Aorta (tissue), 5 donors: ENCODE measurements at regions not wholly inside any gene's neighbourhood (a gene's known extent, or its start where the extent isn't known, plus 50 kb on each side); places are given as distances from the start of the nearest gene placed in this dataset.
A peak's percentile ranks its signal among the peaks of the same experiment; 100 is the strongest.

Experiments
- ATAC-seq: fragments of 200-7000 bp; cut with Tn5 transposase; one replicate; pipeline ENCODE4 v1.9.1; 2022; ENCODE audit warnings: moderate library complexity; ENCODE audit not compliant: low FRiP score
- DNase-seq, 2 donors: peaks; one replicate each; pipeline ENCODE4 v3.0.0-alpha.2; 2020
- H3K27ac ChIP-seq, 2 donors: one replicate each; pipeline ENCODE4 v1.5.1; 2013; ENCODE audit warnings: low read length in 2 of 2, mild to moderate bottlenecking in 2 of 2, moderate library complexity in 2 of 2, control low read depth in 1 of 2, inconsistent platforms in 1 of 2, low read depth in 1 of 2
- H3K27me3 ChIP-seq, 2 donors: one replicate each; pipeline ENCODE4 v1.6.1; 2013; ENCODE audit warnings: control low read depth in 1 of 2, low read length in 1 of 2, mild to moderate bottlenecking in 1 of 2, moderate library complexity in 1 of 2; ENCODE audit not compliant: insufficient read depth in 2 of 2, control insufficient read depth in 1 of 2
- H3K36me3 ChIP-seq, 2 donors: one replicate each; pipeline ENCODE4 v1.6.1; 2013; ENCODE audit warnings: control low read depth in 1 of 2, low read length in 1 of 2, mild to moderate bottlenecking in 1 of 2; ENCODE audit not compliant: insufficient read depth in 2 of 2, control insufficient read depth in 1 of 2
- H3K4me1 ChIP-seq, 2 donors: one replicate each; pipeline ENCODE4 v1.6.1; 2013; ENCODE audit warnings: low read length in 2 of 2, control low read depth in 1 of 2, mild to moderate bottlenecking in 1 of 2, moderate library complexity in 1 of 2; ENCODE audit not compliant: insufficient read depth in 2 of 2, control insufficient read depth in 1 of 2
- H3K4me3 ChIP-seq, 2 donors: one replicate each; pipeline ENCODE4 v1.5.1; 2013; ENCODE audit warnings: low read length in 2 of 2, control low read depth in 1 of 2, mild to moderate bottlenecking in 1 of 2
- H3K9me3 ChIP-seq: one replicate; pipeline ENCODE4 v1.6.1; 2013; ENCODE audit warnings: mild to moderate bottlenecking, low read length; ENCODE audit not compliant: control insufficient read depth
- WGBS, 2 donors: extraction: QIAGEN DNeasy Blood & Tissue Kit; methylation state at CpG; one replicate each; pipeline ENCODE4 v1.1.7; 2013; 5-methylcytosine and 5-hydroxymethylcytosine counted together
- intact Hi-C, 2 donors: fragments of 100-400 bp; cut with DNase I; formaldehyde crosslinking; loops; one replicate each; pipeline versions ENCODE4 v1.14.2 to v1.15.0; 2022
- donor health status: healthy with polysubstance abuse.
- donor health status: Bipolar disorder and iron deficiency.
- donor health status: DM: no; HTN: no; CAD: no.
- donor health status: DM: no; HTN: no; CAD: no.
- donor health status: DM: yes; HTN: yes; CAD: no.

DNA sequence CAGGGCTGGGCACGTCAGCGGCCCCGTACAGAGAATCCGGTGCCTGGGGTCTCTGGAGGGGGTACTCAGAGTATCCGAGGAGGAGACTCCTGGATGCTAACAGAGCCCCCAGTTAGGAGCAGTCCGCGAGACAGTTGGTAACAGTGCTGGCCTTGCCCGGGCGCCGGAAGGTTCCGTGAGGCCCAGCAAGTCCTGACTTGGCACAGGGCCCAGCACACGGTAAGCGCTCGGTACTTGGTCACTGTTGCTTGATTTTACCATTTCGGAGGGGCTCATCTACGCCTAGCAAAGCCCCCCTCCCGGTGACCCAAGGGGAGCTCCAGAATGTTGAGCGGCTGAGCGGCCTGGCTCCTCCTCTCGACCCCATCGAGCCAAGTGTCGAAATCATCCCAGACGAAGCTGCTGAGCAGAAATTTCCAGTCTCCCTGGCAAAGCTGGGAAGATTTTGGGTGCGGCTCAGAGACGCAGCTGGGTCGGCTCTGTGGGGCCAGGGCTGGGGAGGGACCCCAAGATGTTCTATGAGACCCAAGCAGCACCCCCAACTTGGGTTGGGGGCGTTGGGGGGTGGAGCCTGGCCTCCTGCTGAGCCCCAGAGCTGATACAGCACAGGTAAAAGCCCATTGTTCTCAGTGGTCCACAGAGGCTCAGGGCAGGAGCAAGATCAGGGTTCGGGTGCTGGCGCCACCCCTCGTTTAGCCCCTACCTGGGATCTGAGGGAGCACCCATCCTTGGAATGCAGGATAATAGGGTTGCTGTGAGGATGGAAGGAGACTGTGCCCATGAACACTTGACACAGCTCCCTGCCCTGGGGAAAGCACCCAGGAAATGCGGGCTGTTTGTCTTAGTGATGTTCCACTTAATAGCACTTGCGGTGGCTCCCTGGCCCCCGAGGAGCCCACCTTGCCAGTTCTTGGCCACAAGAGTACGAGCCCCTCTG lies 137.2 kb downstream of the C9orf50 start:
- Histone ChIP-seq H3K4me3 (peak overlapping the region in 1 of 2 donors; percentile 15), H3K4me1 (no peaks in the 10 kb centered on the region), H3K27ac (peak overlapping the region; percentile 99), H3K36me3 (no peaks in the 10 kb centered on the region), H3K27me3 (no peaks in the 10 kb centered on the region), H3K9me3 (no peaks in the 10 kb centered on the region)
- peak; percentile 93 to 96 for DNase-seq
- peak; percentile 73 for ATAC-seq
- 3 to 4% methylated on average over 34 of the region's 34 CpGs for WGBS, 2 donors
- intact Hi-C loops: loop anchor here (1.0 to 5.0 kb wide), 5 partner anchors 70 to 345 kb away; no protein-coding TSS in a partner anchor

DNA sequence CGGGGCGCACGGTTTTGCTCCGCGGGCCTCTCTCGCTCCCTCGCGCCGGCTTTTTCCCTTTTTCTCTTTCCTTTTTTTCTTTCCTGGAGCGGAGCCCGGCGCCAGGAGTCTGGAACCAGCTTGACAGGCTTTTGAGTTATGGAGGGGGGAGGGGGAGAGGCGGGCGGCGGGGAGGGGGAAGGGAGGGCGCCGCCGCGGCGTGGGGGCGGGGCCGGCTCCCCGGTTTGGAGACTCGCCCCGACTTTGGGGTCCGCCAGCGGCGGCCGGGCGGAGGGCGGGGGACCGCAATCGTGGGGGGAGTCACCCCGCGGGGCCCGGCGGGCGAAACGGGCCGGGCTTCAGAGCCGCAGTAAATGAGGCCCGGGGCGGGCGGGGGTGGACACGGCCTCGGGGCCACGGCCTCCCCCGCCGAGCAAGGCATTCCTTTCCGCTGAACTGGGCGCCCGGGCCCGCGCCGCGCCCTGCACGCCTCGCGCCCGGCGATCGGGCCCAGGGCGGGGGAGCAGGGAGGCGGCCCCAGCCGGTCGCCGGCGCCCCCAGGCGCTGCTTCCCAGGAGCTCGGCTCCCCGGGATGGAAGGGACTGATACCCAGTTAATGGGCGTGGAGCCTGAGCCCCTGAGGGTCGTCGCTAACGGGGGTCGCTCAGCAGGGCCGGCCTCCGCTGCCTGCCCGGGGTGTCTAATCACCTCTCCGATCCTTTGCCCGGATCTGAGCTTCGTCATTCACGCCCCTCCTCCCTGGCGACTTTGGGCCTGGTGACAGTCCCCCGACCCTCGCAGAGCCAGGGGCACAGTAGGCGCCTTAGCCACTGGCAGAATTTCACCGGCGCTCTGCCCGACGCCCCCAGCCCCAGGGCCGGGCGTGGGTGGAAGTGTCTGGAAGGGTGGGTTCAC lies 138.1 kb downstream of the C9orf50 start:
- no peaks in the 10 kb centered on the region for H3K4me1 ChIP-seq
- DNase-seq (peak; percentile 93 to 94), ATAC-seq (peak; percentile 82)
- WGBS, 2 donors: 0 to 1% methylated on average over 49 to 93 of the region's 93 CpGs
- no peaks in the 10 kb centered on the region for H3K9me3 ChIP-seq
- no peaks in the 10 kb centered on the region for H3K36me3 ChIP-seq
- H3K27me3 ChIP-seq: no peaks in the 10 kb centered on the region
- intact Hi-C loops: loop anchor here (1.0 to 5.0 kb wide), 6 partner anchors 22 to 344 kb away; no protein-coding TSS in a partner anchor
- peak overlapping the region; percentile 99 for H3K27ac ChIP-seq
- H3K4me3 ChIP-seq: peak overlapping the region; percentile 15 to 30

DNA sequence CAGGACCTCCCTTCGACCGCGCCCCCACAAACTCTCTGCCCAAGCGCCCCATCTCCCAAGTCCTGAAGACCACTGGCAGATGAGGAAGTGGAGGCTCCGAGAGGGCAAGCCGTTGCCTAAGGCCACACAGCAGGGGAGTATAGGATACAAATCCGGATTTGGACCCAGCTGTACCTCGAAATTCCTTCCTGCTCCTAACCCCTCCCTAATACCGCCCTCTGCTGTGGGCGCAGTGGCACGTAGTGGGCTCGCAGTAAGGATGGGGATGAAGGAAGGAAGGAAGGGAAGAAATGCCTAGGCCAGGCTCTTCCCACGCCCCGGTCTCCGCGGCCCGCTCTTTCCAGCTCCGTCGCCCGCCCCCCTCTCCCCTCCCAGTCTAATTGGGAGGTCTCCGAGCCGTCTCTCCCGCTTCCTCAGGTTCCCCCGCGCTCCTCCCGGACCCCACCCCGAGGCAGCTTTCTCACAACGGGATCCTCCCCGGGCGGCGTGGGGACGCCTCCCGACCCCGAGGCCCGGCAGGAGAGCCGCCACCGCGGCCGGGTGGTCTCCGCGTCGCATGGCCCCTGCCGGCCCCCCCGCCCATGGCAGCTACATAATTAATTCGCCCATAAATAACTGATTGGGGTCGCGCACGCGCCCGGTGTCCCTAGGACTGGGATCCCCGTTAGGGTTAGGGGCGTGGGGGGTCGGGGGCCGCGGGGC lies 138.9 kb downstream of the C9orf50 start:
- Histone ChIP-seq H3K36me3 (no peaks in the 10 kb centered on the region), H3K4me3 (peak overlapping the region in 1 of 2 donors; percentile 30), H3K27ac (peak overlapping the region; percentile 92 to 99), H3K4me1 (no peaks in the 10 kb centered on the region), H3K27me3 (no peaks in the 10 kb centered on the region), H3K9me3 (no peaks in the 10 kb centered on the region)
- ATAC-seq (no peak), DNase-seq (peak; percentile 80 to 83)
- intact Hi-C loops: loop anchor here (1.0 to 5.0 kb wide), 4 partner anchors 22 to 343 kb away; no protein-coding TSS in a partner anchor
- WGBS, 2 donors: 10 to 12% methylated on average over 41 to 55 of the region's 55 CpGs

DNA sequence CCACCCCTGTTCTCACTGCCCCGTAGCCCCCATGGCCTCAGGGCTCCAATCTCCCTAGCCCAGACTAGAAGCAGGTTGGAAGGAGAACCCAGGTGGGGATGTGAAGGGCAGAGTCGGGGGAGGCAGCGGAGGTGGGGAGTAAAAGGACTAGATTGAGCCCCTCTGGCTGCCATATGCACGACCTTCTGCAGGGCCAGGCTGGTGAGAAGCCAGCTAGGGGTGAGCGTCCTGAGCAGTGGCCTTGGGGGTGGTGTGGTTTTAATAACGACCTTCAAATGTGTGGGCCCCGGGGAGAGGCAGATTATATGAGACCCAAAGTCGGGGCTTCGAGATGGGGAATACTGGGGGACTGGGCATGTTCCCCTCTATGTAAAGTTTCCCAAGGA lies 139.5 kb downstream of the C9orf50 start:
- ATAC-seq (no peak), DNase-seq (no peak)
- 74 to 79% methylated on average over 9 of the region's 9 CpGs for WGBS, 2 donors
- Histone ChIP-seq H3K27me3 (no peaks in the 10 kb centered on the region), H3K4me1 (no peaks in the 10 kb centered on the region), H3K36me3 (no peaks in the 10 kb centered on the region), H3K4me3 (no peak overlapping the region), H3K27ac (peak overlapping the region; percentile 92 to 99), H3K9me3 (no peaks in the 10 kb centered on the region)
- intact Hi-C loops: loop anchor here in 1 of 2 donors (5.0 kb wide), 2 partner anchors 69 to 149 kb away; no protein-coding TSS in a partner anchor

DNA sequence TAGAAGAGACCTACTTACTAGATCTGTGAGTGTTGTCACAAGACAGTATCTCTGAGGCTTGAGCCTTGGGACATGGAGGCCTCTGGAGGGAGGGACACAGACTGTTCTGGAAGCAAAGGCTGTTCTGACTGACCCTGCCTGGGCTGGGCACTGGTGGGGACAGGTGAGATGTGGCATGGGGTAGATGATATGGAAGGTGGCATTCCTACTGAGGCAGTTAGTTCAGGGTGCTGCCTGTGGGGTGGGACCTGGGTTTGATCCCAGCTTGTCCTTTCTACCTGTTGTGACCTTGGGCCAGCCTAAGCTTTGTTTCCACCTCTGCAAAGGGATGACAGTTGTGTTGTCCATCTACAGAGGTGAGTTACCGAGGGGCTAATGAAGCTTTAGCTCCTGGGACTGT lies 140.2 kb downstream of the C9orf50 start:
- H3K9me3 ChIP-seq: no peaks in the 10 kb centered on the region
- H3K27ac ChIP-seq: peak overlapping the region; percentile 52 to 92
- 99 to 100% methylated on average over 1 of the region's 1 CpG for WGBS, 2 donors
- no peak for DNase-seq
- H3K27me3 ChIP-seq: no peaks in the 10 kb centered on the region
- intact Hi-C loops: loop anchor here in 1 of 2 donors (5.0 kb wide), 2 partner anchors 68 to 148 kb away; no protein-coding TSS in a partner anchor
- H3K4me3 ChIP-seq: no peak overlapping the region
- no peaks in the 10 kb centered on the region for H3K4me1 ChIP-seq
- H3K36me3 ChIP-seq: no peaks in the 10 kb centered on the region
- ATAC-seq: no peak

GRCh38 chr9:129480227-129480626 lies 140.7 kb downstream of the C9orf50 start:
- Histone ChIP-seq H3K9me3 (no peaks in the 10 kb centered on the region), H3K27me3 (no peaks in the 10 kb centered on the region), H3K27ac (peak overlapping the region; percentile 52 to 92), H3K4me3 (no peak overlapping the region), H3K4me1 (no peaks in the 10 kb centered on the region), H3K36me3 (no peaks in the 10 kb centered on the region)
- intact Hi-C loops: loop anchor here in 1 of 2 donors (5.0 kb wide), 2 partner anchors 68 to 148 kb away; no protein-coding TSS in a partner anchor
- ATAC-seq (no peak), DNase-seq (no peak)
- 20 to 23% methylated on average over 12 of the region's 12 CpGs for WGBS, 2 donors

GRCh38 chr9:129479631-129480011 lies 141.3 kb downstream of the C9orf50 start:
- ATAC-seq (no peak), DNase-seq (no peak)
- no peaks in the 10 kb centered on the region for H3K36me3 ChIP-seq
- H3K27ac ChIP-seq: peak overlapping the region in 1 of 2 donors; percentile 44
- no peaks in the 10 kb centered on the region for H3K27me3 ChIP-seq
- intact Hi-C loops: loop anchor here in 1 of 2 donors (5.0 kb wide), 2 partner anchors 67 to 147 kb away; no protein-coding TSS in a partner anchor
- H3K9me3 ChIP-seq: no peaks in the 10 kb centered on the region
- no peaks in the 10 kb centered on the region for H3K4me1 ChIP-seq
- no peak overlapping the region for H3K4me3 ChIP-seq
- 88 to 89% methylated on average over 7 of the region's 7 CpGs for WGBS, 2 donors
